Coronary artery (tissue), 2 donors: ENCODE measurements at regions not wholly inside any gene's neighbourhood (a gene's known extent, or its start where the extent isn't known, plus 50 kb on each side); places are given as distances from the start of the nearest gene placed in this dataset.

Source experiments
- DNase-seq: peaks from one replicate; pipeline ENCODE4 v3.0.0-alpha.2; 2017; ENCODE audit warnings: low spot score
- H3K27ac ChIP-seq, 2 donors: fragments of 200-600 bp; sonication (generic); one replicate each; pipeline ENCODE4 v1.5.1; 2016 to 2019
- H3K4me3 ChIP-seq: fragments of 200-600 bp; sonication (generic); 2 replicates; pipeline ENCODE4 v1.5.1; 2016; ENCODE audit warnings: mild to moderate bottlenecking, moderate library complexity
- CTCF ChIP-seq: fragments of 200-600 bp; sonication (generic); IDR thresholded peaks from one replicate; pipeline ENCODE4 v1.5.1; 2019; ENCODE audit warnings: antibody characterized with exemption

- no peak for TF ChIP-seq CTCF
- H3K27ac ChIP-seq: no peak overlapping the region
Observed at GRCh38 chr3:194810076-194810475, 124.4 kb downstream of the FAM43A start.

GRCh38 chr3:194811118-194811517 is 125.4 kb downstream of the FAM43A start:
- DNase-seq: peak; percentile 46
- no peak overlapping the region for H3K4me3 ChIP-seq
- no peak for TF ChIP-seq CTCF
- no peak overlapping the region for H3K27ac ChIP-seq

More at GRCh38 chr3:194810076-194810475, 124.4 kb downstream of the FAM43A start:
- no peak overlapping the region for H3K4me3 ChIP-seq
- DNase-seq: no peak

DNA sequence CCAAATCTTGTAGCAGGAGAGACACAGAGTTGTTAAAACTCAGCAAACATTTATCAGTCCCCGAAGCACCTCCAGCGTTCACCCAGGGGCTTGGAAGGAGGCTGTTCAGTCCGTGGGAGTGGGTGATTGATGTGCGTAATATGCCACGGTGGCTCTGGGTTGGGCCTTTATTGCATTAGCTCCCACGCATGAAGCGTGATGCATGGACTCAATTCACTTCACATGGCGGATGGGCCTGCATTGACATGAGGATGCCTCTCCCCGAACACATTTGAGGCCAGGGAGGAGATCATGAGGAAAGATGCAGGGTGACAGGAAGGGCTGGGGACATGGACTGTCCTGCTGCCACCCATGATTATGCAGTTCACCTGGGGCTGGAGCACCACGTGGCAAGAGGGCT is 126.5 kb downstream of the FAM43A start:
- H3K4me3 ChIP-seq: no peak overlapping the region
- DNase-seq: no peak
- H3K27ac ChIP-seq: no peak overlapping the region
- no peak for TF ChIP-seq CTCF

GRCh38 chr3:194814878-194815357 is 129.2 kb downstream of the FAM43A start:
- Histone ChIP-seq H3K4me3 (no peak overlapping the region), H3K27ac (no peak overlapping the region)
- no peak for TF ChIP-seq CTCF
- no peak for DNase-seq

DNA sequence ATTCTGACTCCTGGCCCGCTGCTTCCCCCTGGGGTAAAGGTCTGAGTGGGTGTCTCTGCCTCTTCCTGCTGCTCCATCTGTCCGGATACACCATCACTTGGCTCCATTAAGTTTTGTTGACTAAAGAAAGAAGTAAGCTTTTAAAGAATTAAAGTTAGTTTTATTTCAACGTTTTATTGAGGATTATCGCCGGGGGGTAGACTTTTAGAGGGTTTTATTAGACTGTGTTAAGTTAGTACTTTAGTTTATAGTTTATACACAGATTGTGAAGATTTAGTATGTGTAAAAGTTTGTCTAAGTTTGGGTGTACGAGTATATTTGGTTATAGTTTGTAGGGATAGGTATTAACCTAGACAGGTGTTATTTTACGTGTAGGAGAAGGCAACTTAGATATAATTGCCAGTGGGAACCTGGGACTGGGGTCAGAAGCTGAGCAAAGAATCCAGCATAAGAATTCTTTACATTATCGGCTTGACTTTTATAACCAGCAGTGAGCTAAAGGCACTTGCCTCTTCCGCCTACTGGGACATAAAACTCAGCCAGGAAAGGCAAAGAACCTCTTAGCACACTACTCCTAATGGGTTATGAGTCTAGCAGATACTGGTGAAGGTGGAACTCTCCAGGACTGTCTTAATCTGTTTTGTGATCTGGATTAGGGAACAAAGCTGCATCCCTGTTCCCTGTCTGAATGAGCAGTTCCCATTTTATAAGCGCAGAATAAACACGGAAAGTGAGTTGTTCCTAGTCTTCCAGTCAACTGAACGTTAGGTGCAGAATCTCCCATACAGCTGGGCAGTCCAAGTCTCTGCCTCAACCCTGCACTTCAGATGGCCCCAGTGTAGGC is 131.3 kb downstream of the FAM43A start:
- H3K27ac ChIP-seq: no peak overlapping the region
- TF ChIP-seq CTCF: no peak
- DNase-seq: no peak
- H3K4me3 ChIP-seq: no peak overlapping the region

- no peak for DNase-seq
- H3K4me3 ChIP-seq: no peak overlapping the region
- no peak for TF ChIP-seq CTCF
Observed at GRCh38 chr3:194817592-194817930, 131.9 kb downstream of the FAM43A start.

DNA sequence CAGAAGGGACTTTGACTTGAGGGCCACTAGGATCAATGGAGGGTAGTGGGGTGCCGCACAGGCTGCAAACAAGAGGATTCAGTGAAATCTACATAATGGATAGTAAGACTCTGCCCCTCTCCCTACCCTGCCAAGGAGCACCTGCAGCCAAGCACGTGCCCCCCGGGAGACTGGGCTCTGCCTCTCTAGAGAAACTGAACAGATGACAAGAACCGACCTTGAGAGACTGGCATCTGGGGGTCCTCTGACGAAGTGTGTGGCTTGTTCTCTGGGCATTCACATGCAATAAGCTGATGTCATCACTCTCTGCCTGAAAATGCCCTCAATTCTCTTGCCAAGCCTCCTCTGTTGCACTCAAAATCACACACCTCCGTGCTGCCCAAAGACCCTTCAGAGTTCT is 132.3 kb downstream of the FAM43A start:
- TF ChIP-seq CTCF: no peak
- Histone ChIP-seq H3K27ac (no peak overlapping the region), H3K4me3 (no peak overlapping the region)
- no peak for DNase-seq

More at GRCh38 chr3:194817592-194817930, 131.9 kb downstream of the FAM43A start:
- no peak overlapping the region for H3K27ac ChIP-seq
